ENCODE measurements at regions not wholly inside any gene's neighbourhood (a gene's known extent, or its start where the extent isn't known, plus 50 kb on each side); places are given as distances from the start of the nearest gene placed in this dataset.

GRCh38 chr13:107585469-107586180 lies 629.7 kb downstream of the LIG4 start:
- TF ChIP-seq CTCF (IDR thresholded peaks at IDR 0.05) (no peak), POLR2A (IDR thresholded peaks at IDR 0.05; ENCODE audit: low read depth) (no peak), EP300 (IDR thresholded peaks at IDR 0.05) (no peak)
